ENCODE measurements at regions not wholly inside any gene's neighbourhood (a gene's known extent, or its start where the extent isn't known, plus 50 kb on each side); places are given as distances from the start of the nearest gene placed in this dataset.

DNA sequence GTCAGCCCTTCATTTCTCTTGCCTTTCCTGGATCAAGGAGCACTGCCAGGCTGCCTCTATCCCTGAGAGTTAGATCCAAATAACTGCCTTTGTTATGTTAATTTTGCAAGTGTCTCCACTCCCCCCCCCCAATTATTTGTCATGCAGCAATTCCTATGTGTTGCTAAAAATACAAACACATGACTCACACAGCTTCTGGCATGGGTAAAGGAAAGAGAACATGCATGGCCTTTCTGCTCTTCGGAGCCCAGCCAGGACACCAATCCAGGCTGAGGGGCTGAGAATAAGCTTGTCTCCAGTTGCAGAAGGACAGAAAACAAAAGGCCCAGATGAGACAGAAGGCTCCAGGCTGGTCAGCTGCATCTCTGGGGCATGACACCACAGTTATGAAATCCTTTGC is 148.0 kb upstream of the TNRC6C start:
- DNase-seq (ENCODE audit: low spot score): no peak
- Histone ChIP-seq H3K9ac (ENCODE audit: low read depth in 1 of 2, low read length in 2 of 2) (no peak overlapping the region), H3K4me3 (ENCODE audit: low read depth in 1 of 3, low read length in 3 of 3) (no peak overlapping the region), H3K4me1 (ENCODE audit: control insufficient read depth in 4 of 4, insufficient read depth in 4 of 4, low read length in 3 of 4) (no peaks in the 10 kb centered on the region), H3K9me3 (ENCODE audit: control insufficient read depth in 4 of 4, low read length in 3 of 4) (no peaks in the 10 kb centered on the region), H3K27me3 (ENCODE audit: control insufficient read depth in 4 of 4, insufficient read depth in 4 of 4, low read length in 3 of 4) (peaks cover 0 to 2% (median 0%) of the 10 kb centered on the region in 4 donors), H3K27ac (ENCODE audit: low read depth in 1 of 2, low read length in 2 of 2) (no peak overlapping the region), H3K36me3 (ENCODE audit: control insufficient read depth in 4 of 4, insufficient read depth in 3 of 4, low read depth in 1 of 4, low read length in 3 of 4) (no peaks in the 10 kb centered on the region)
- WGBS: 74% methylated on average over 1 of the region's 1 CpG
- TF ChIP-seq JUND (IDR thresholded peaks at IDR 0.05): peak in 1 of 2 donors; percentile 26
- no peak for TF ChIP-seq FOXA1 (IDR thresholded peaks at IDR 0.05)

DNA sequence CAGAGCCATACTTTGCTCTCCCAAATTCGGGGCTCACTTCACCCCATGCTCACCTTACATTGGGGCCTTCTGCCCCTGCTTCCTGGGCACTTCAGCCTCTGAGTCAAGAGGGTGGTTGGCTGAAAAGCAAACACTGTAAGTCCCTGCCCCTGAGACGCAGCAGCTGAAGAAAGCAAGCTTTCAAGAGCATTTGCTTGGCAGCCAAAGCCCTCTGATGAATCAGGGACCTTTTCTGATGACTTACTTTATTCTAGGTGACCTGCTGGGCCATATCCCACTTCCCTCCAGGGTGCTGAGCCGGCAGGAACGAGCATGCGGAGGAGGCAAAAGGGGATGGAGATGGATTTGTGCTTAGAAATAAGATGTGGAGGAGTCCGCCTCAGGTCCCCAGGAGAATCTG is 147.0 kb upstream of the TNRC6C start:
- Histone ChIP-seq H3K36me3 (ENCODE audit: control insufficient read depth in 4 of 4, insufficient read depth in 3 of 4, low read depth in 1 of 4, low read length in 3 of 4) (no peaks in the 10 kb centered on the region), H3K9me3 (ENCODE audit: control insufficient read depth in 4 of 4, low read length in 3 of 4) (no peaks in the 10 kb centered on the region), H3K9ac (ENCODE audit: low read depth in 1 of 2, low read length in 2 of 2) (no peak overlapping the region), H3K4me1 (ENCODE audit: control insufficient read depth in 4 of 4, insufficient read depth in 4 of 4, low read length in 3 of 4) (no peaks in the 10 kb centered on the region), H3K27ac (ENCODE audit: low read depth in 1 of 2, low read length in 2 of 2) (no peak overlapping the region), H3K27me3 (ENCODE audit: control insufficient read depth in 4 of 4, insufficient read depth in 4 of 4, low read length in 3 of 4) (peaks cover 0 to 2% (median 0%) of the 10 kb centered on the region in 4 donors), H3K4me3 (ENCODE audit: low read depth in 1 of 3, low read length in 3 of 3) (no peak overlapping the region)
- TF ChIP-seq HNF4A (conservative IDR thresholded peaks at IDR 0.05) (no peak), RXRA (IDR thresholded peaks at IDR 0.05) (no peak), TAF1 (conservative IDR thresholded peaks at IDR 0.05) (no peak), SP1 (IDR thresholded peaks at IDR 0.05) (no peak), FOXA1 (IDR thresholded peaks at IDR 0.05) (no peak), RAD21 (IDR thresholded peaks at IDR 0.05) (no peak), NR2F2 (IDR thresholded peaks at IDR 0.05) (no peak), EGR1 (IDR thresholded peaks at IDR 0.05; ENCODE audit: low read depth in 2 of 2) (no peak), GABPA (IDR thresholded peaks at IDR 0.05 in 1 of 2, conservative IDR thresholded peaks at IDR 0.05 in 1 of 2) (no peak), FOXA2 (IDR thresholded peaks at IDR 0.05) (no peak), JUND (IDR thresholded peaks at IDR 0.05) (no peak), YY1 (IDR thresholded peaks at IDR 0.05) (no peak), HNF4G (IDR thresholded peaks at IDR 0.05) (no peak)
- TF ChIP-seq, protein P1, sequence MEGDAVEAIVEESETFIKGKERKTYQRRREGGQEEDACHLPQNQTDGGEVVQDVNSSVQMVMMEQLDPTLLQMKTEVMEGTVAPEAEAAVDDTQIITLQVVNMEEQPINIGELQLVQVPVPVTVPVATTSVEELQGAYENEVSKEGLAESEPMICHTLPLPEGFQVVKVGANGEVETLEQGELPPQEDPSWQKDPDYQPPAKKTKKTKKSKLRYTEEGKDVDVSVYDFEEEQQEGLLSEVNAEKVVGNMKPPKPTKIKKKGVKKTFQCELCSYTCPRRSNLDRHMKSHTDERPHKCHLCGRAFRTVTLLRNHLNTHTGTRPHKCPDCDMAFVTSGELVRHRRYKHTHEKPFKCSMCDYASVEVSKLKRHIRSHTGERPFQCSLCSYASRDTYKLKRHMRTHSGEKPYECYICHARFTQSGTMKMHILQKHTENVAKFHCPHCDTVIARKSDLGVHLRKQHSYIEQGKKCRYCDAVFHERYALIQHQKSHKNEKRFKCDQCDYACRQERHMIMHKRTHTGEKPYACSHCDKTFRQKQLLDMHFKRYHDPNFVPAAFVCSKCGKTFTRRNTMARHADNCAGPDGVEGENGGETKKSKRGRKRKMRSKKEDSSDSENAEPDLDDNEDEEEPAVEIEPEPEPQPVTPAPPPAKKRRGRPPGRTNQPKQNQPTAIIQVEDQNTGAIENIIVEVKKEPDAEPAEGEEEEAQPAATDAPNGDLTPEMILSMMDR (IDR thresholded peaks at IDR 0.05; ENCODE audit: low read depth, low read length, missing input control): no peak
- TF ChIP-seq, protein P2, sequence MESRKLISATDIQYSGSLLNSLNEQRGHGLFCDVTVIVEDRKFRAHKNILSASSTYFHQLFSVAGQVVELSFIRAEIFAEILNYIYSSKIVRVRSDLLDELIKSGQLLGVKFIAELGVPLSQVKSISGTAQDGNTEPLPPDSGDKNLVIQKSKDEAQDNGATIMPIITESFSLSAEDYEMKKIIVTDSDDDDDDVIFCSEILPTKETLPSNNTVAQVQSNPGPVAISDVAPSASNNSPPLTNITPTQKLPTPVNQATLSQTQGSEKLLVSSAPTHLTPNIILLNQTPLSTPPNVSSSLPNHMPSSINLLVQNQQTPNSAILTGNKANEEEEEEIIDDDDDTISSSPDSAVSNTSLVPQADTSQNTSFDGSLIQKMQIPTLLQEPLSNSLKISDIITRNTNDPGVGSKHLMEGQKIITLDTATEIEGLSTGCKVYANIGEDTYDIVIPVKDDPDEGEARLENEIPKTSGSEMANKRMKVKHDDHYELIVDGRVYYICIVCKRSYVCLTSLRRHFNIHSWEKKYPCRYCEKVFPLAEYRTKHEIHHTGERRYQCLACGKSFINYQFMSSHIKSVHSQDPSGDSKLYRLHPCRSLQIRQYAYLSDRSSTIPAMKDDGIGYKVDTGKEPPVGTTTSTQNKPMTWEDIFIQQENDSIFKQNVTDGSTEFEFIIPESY (IDR thresholded peaks at IDR 0.05): no peak
- TF ChIP-seq, protein P3, sequence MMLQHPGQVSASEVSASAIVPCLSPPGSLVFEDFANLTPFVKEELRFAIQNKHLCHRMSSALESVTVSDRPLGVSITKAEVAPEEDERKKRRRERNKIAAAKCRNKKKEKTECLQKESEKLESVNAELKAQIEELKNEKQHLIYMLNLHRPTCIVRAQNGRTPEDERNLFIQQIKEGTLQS (IDR thresholded peaks at IDR 0.05): no peak
- TF ChIP-seq, protein P4, sequence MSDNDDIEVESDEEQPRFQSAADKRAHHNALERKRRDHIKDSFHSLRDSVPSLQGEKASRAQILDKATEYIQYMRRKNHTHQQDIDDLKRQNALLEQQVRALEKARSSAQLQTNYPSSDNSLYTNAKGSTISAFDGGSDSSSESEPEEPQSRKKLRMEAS (IDR thresholded peaks at IDR 0.05): no peak
- TF ChIP-seq, protein P5, sequence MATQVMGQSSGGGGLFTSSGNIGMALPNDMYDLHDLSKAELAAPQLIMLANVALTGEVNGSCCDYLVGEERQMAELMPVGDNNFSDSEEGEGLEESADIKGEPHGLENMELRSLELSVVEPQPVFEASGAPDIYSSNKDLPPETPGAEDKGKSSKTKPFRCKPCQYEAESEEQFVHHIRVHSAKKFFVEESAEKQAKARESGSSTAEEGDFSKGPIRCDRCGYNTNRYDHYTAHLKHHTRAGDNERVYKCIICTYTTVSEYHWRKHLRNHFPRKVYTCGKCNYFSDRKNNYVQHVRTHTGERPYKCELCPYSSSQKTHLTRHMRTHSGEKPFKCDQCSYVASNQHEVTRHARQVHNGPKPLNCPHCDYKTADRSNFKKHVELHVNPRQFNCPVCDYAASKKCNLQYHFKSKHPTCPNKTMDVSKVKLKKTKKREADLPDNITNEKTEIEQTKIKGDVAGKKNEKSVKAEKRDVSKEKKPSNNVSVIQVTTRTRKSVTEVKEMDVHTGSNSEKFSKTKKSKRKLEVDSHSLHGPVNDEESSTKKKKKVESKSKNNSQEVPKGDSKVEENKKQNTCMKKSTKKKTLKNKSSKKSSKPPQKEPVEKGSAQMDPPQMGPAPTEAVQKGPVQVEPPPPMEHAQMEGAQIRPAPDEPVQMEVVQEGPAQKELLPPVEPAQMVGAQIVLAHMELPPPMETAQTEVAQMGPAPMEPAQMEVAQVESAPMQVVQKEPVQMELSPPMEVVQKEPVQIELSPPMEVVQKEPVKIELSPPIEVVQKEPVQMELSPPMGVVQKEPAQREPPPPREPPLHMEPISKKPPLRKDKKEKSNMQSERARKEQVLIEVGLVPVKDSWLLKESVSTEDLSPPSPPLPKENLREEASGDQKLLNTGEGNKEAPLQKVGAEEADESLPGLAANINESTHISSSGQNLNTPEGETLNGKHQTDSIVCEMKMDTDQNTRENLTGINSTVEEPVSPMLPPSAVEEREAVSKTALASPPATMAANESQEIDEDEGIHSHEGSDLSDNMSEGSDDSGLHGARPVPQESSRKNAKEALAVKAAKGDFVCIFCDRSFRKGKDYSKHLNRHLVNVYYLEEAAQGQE (IDR thresholded peaks at IDR 0.05): no peak
- WGBS: 62% methylated on average over 6 of the region's 6 CpGs
- no peak for DNase-seq (ENCODE audit: low spot score)

Data from liver (tissue), 8 donors.